Keratinocyte (primary cell): ENCODE measurements at regions not wholly inside any gene's neighbourhood (a gene's known extent, or its start where the extent isn't known, plus 50 kb on each side); places are given as distances from the start of the nearest gene placed in this dataset.

Experiments
- CTCF ChIP-seq, 3 experiments: IDR thresholded peaks in 1 of 3; conservative IDR thresholded peaks in 1 of 3; optimal IDR thresholded peaks in 1 of 3; 2 replicates in 2 of 3; 3 replicates in 1 of 3; pipeline versions ENCODE3 to v1.5.1; 2011; ENCODE audit warnings: low read length in 3 of 3, mild to moderate bottlenecking in 3 of 3, moderate library complexity in 2 of 3, control low read depth in 1 of 3, inconsistent platforms in 1 of 3; ENCODE audit not compliant: insufficient read depth in 2 of 3; ENCODE audit errors: extremely low read depth in 1 of 3
- EZH2 ChIP-seq: IDR thresholded peaks from one replicate; pipeline ENCODE4 v1.6.1; 2012; ENCODE audit warnings: inconsistent platforms, mild to moderate bottlenecking, low read length, moderate library complexity

DNA sequence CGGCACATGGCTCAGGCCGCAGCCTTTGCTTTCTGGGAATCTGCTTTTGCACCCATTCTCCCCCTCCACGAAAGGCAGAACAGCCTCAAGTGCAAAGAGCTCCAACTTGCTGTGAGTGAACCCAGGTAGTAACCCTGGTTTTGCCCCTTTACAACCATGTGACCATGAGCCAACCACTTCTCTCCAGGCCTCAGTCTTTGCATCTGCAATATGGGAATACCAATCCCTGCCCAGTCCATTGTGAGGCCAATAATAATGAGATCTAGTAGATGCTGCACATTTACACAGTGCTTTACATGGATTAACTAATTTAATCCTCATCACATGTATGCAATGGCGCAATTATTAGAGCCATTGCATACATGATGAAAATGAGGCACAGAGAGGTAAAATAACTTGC, 108.9 kb upstream of the MYL2 start:
- TF ChIP-seq CTCF (optimal IDR thresholded peaks at IDR 0.05 in 1 of 3, IDR thresholded peaks at IDR 0.05 in 1 of 3, conservative IDR thresholded peaks at IDR 0.05 in 1 of 3; ENCODE audit: extremely low read depth in 1 of 3, insufficient read depth in 2 of 3, low read length in 3 of 3) (no peak), EZH2 (no peak)
